HG03460 (cell line): ENCODE measurements at regions not wholly inside any gene's neighbourhood (a gene's known extent, or its start where the extent isn't known, plus 50 kb on each side); places are given as distances from the start of the nearest gene placed in this dataset.
"Not testable (repeated sequence)": the region's sequence is repeated elsewhere in the genome, so short reads cannot be mapped to it uniquely, and the experiment has no call there.

ENCODE experiments used
- ATAC-seq: cut with Tn5 transposase; IDR thresholded peaks from one replicate; pipeline ENCODE4 v1.9.1; 2021; ENCODE audit not compliant: unreplicated experiment

- ATAC-seq, result no peak
These were observed 448.7 kb upstream of the MYT1L start for GRCh38 chr2:2779727-2780126.

GRCh38 chr2:2777876-2778275 is 446.8 kb upstream of the MYT1L start:
- no peak for ATAC-seq

- no peak for ATAC-seq
These were observed 446.1 kb upstream of the MYT1L start for GRCh38 chr2:2777213-2777612.

- ATAC-seq, result no peak
These were observed 443.9 kb upstream of the MYT1L start for GRCh38 chr2:2775018-2775417.

- no peak for ATAC-seq
These were observed 442.6 kb upstream of the MYT1L start for GRCh38 chr2:2773692-2774091.

GRCh38 chr2:2773080-2773479 is 442.0 kb upstream of the MYT1L start:
- not testable (repeated sequence) for ATAC-seq

GRCh38 chr2:2771721-2772411 is 440.8 kb upstream of the MYT1L start:
- ATAC-seq, result no peak

GRCh38 chr2:2769481-2770431 is 438.7 kb upstream of the MYT1L start:
- no peak for ATAC-seq

- ATAC-seq, result no peak
These were observed 437.4 kb upstream of the MYT1L start for GRCh38 chr2:2768476-2768875.

- no peak for ATAC-seq
These were observed 436.8 kb upstream of the MYT1L start for GRCh38 chr2:2767837-2768236.

- no peak for ATAC-seq
These were observed 434.9 kb upstream of the MYT1L start for GRCh38 chr2:2765839-2766495.

GRCh38 chr2:2765176-2765800 is 434.2 kb upstream of the MYT1L start:
- ATAC-seq, result no peak

GRCh38 chr2:2764739-2765138 is 433.7 kb upstream of the MYT1L start:
- ATAC-seq, result no peak

- no peak for ATAC-seq
These were observed 432.9 kb upstream of the MYT1L start for GRCh38 chr2:2764001-2764355.

GRCh38 chr2:2763351-2764000 is 432.4 kb upstream of the MYT1L start:
- no peak for ATAC-seq

GRCh38 chr2:2762913-2763312 is 431.8 kb upstream of the MYT1L start:
- no peak for ATAC-seq

- ATAC-seq, result no peak
These were observed 431.3 kb upstream of the MYT1L start for GRCh38 chr2:2762166-2762908.

GRCh38 chr2:2758793-2759367 is 427.8 kb upstream of the MYT1L start:
- ATAC-seq, result no peak

GRCh38 chr2:2757764-2758163 is 426.7 kb upstream of the MYT1L start:
- no peak for ATAC-seq

GRCh38 chr2:2756886-2757285 is 425.8 kb upstream of the MYT1L start:
- no peak for ATAC-seq
